GM10266 (cell line): ENCODE measurements at regions not wholly inside any gene's neighbourhood (a gene's known extent, or its start where the extent isn't known, plus 50 kb on each side); places are given as distances from the start of the nearest gene placed in this dataset.
"Not testable (repeated sequence)": the region's sequence is repeated elsewhere in the genome, so short reads cannot be mapped to it uniquely, and the experiment has no call there.

Source experiments
- DNase-seq: peaks from one replicate; pipeline ENCODE4 v3.0.0; 2012; ENCODE audit errors: extremely low spot score
- TF ChIP-seq, protein P1 (sequence below): IDR thresholded peaks from 2 replicates; pipeline ENCODE4 v1.5.1; 2012; ENCODE audit warnings: mild to moderate bottlenecking, low read depth; ENCODE audit not compliant: control insufficient read depth, insufficient read depth; ENCODE audit errors: missing control alignments

DNA sequence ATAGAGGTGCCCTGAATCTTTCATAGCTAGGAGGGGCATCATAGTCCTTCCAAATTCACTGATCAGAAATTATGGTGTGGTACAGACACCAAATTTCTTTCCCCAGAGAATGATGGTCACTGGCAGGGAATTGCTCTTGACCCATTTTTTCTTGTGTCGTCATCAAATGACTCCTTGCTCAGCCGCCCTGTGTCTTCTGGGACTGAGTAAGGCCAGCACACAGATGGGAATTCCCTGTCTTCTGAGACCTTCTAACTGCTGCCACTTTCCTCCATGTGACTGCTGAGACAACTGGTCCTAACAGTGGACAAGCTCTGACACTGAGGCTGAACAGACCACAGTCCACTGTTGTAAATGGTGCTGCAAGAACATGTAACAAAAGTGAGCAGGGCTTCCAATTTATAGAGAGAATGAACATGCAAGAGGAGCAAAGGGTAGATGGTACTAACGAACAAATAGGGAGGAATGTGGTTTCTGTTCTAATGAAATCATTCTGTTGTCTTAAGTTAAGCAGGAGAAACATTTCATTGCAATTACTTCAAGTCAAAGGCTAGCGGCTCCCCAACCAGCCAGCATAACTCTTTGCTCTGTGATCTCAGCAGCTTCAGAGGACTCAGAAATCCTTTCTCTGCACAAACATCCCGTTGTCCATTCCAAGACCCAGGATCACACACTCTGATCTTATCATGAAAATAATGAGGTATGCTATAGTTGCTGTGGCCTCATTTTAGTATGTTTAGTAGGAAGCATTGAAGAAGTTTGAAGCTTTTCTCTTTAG is 235.9 kb upstream of the PRSS1 start:
- TF ChIP-seq, protein P1, sequence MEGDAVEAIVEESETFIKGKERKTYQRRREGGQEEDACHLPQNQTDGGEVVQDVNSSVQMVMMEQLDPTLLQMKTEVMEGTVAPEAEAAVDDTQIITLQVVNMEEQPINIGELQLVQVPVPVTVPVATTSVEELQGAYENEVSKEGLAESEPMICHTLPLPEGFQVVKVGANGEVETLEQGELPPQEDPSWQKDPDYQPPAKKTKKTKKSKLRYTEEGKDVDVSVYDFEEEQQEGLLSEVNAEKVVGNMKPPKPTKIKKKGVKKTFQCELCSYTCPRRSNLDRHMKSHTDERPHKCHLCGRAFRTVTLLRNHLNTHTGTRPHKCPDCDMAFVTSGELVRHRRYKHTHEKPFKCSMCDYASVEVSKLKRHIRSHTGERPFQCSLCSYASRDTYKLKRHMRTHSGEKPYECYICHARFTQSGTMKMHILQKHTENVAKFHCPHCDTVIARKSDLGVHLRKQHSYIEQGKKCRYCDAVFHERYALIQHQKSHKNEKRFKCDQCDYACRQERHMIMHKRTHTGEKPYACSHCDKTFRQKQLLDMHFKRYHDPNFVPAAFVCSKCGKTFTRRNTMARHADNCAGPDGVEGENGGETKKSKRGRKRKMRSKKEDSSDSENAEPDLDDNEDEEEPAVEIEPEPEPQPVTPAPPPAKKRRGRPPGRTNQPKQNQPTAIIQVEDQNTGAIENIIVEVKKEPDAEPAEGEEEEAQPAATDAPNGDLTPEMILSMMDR = no peak
- DNase-seq = no peak

DNA sequence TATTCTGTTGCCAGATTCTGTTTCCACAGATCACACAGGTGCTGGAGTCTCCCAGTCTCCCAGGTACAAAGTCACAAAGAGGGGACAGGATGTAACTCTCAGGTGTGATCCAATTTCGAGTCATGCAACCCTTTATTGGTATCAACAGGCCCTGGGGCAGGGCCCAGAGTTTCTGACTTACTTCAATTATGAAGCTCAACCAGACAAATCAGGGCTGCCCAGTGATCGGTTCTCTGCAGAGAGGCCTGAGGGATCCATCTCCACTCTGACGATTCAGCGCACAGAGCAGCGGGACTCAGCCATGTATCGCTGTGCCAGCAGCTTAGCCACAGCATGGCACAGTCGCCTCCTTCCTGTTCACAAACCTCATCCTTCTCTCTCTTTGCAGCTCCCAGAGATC is 237.5 kb upstream of the PRSS1 start:
- DNase-seq = no peak
- TF ChIP-seq, protein P1 = no peak

DNA sequence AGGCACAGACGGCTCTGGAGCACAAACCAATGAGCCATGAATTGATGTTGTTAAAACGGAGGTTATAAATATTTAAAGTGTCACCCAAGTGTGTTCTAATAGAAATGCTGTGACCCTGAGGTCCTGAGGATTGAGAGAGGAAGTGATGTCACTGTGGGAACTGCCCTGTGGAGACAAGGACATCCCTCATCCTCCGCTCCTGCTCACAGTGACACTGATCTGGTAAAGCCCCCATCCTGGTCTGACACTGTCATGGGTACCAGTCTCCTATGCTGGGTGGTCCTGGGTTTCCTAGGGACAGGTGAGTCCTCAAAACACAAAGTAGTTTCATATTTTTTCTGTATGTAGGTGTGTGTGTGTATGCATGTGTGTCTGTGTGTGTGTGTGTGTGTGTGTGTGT is 237.9 kb upstream of the PRSS1 start:
- DNase-seq = no peak
- TF ChIP-seq, protein P1 = no peak

DNA sequence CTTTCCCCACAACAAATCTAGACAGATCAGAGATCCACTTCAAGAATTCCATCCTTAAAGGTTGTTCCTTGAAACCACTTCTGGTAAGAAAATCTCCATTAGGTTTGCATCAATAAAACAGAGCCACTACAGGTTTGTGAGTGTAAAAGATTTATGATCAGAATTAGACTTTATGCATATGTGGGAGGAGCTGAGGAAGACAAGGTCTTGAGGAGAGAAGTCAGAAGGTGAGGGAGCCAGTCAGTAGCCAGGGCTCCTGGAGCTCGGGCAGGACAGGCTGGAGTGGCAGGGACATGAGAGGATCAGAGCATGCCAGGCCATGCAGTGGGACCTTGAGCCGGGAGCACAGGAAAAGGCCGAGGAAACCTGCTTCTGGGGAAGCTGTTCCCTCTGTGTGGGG is 240.0 kb upstream of the PRSS1 start:
- not testable (repeated sequence) for DNase-seq

DNA sequence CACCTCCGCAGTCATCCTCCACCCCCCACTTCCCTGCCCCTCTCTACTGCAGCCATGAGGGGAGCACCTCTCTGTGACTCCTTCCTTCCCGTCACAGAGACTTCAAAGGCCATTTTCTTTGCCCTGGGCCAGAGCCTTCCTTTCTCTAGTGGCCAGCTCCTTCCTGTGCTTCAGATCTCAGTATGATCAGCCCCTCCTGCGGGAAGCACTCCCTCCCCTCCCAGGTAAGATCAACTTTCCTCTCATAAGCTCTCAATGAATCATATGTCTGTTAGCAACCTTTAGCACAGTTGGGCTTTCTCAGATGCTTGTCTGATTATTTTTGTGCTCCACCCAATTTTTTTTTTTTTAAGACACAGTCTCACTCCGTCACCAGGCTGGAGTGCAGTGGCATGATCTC is 241.0 kb upstream of the PRSS1 start:
- TF ChIP-seq, protein P1 = no peak
- no peak for DNase-seq

DNA sequence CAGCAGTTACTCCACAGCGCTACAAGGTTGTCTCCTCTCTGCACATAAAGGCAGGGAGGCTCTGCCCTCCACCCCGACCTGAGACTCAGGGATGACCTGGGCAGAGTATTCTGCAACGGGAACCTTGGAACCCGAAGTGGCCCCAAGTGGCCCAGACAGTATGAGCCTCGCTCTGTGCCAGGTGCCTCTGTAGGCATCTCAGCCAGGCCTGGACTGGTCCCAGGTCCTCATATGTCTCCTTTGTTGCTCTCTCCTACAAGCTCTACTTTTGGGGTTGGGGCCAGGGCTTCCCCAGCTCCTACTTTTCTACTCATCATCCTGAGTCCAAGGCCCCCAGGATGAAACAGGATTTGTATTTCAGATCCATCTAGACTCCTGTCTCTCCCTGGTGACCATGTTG is 241.5 kb upstream of the PRSS1 start:
- no peak for DNase-seq
- TF ChIP-seq, protein P1 = no peak

DNA sequence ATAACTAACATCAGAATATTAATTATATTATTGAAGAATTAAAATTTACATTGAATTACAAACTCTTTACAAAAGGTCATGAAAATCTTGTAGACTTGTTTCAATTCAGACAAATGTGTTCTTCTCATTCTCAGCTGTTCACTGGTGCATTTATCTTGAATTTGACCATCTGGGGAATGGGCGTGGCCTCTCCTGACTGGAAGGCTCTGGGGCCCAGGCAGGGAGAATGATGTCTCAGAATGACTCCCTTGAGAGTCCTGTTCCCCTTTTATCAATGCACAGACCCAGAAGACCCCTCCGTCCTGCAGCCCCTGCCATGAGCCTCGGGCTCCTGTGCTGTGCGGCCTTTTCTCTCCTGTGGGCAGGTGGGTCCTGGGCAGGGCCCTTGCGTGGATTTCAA is 242.2 kb upstream of the PRSS1 start:
- not testable (repeated sequence) for DNase-seq

DNA sequence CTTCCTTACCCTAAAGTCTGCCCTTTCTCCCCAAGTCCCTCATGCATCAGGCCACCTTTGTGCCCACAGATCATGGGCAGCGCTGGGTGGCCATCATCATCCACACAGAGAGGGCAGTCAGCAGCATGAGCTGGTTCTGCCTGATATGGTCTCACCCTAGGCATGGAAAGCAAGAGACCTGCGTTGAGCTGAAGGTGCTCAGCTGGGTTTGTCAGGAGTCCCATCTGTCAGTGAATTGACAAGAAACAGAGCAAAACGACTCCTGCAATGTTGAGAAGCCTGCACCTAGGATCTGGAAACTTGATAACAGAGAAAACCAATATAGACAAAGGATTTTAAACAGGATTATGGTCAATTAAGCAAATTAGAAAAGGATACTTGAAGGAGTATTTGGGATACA is 242.7 kb upstream of the PRSS1 start:
- no peak for DNase-seq
- TF ChIP-seq, protein P1 = no peak

DNA sequence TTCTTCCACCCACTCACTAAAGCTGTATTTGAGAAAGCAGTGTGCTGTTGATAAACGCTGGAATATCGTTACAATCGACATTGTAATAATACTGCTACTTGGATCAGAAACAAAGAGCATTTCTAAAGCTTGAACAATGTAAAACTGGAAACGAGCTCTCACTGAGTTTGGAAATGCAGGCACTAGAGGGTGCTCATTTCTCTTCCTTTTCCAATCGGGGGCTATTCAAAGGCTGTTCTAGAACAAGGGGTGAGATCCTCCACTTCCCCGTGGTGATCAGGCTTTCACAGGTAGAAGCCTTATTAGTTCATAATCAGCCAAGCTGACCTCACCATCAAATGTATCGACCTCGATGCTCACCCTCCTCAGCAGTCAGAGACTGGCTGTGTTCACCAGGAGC is 245.3 kb upstream of the PRSS1 start:
- not testable (repeated sequence) for DNase-seq
